NCI-H510A treated with DMSO at 0.1 percent for 48 hours (cell line): ENCODE measurements at regions not wholly inside any gene's neighbourhood (a gene's known extent, or its start where the extent isn't known, plus 50 kb on each side); places are given as distances from the start of the nearest gene placed in this dataset.
"Not testable (repeated sequence)": the region's sequence is repeated elsewhere in the genome, so short reads cannot be mapped to it uniquely, and the experiment has no call there.

Source experiments
- DNase-seq: peaks from one replicate; lab custom pipeline; 2025; lab: John Stamatoyannopoulos, UW

- no peak for DNase-seq
These were observed 50.1 kb upstream of the BCL6 start for GRCh38 chr3:187795207-187795960.

- no peak for DNase-seq
These were observed 52.9 kb upstream of the BCL6 start for GRCh38 chr3:187798126-187798525.

GRCh38 chr3:187798531-187799530, 53.6 kb upstream of the BCL6 start:
- DNase-seq: peak; percentile 78

- no peak for DNase-seq
These were observed 54.8 kb upstream of the BCL6 start for GRCh38 chr3:187799942-187800641.

GRCh38 chr3:187801152-187801551, 55.9 kb upstream of the BCL6 start:
- DNase-seq: no peak

DNA sequence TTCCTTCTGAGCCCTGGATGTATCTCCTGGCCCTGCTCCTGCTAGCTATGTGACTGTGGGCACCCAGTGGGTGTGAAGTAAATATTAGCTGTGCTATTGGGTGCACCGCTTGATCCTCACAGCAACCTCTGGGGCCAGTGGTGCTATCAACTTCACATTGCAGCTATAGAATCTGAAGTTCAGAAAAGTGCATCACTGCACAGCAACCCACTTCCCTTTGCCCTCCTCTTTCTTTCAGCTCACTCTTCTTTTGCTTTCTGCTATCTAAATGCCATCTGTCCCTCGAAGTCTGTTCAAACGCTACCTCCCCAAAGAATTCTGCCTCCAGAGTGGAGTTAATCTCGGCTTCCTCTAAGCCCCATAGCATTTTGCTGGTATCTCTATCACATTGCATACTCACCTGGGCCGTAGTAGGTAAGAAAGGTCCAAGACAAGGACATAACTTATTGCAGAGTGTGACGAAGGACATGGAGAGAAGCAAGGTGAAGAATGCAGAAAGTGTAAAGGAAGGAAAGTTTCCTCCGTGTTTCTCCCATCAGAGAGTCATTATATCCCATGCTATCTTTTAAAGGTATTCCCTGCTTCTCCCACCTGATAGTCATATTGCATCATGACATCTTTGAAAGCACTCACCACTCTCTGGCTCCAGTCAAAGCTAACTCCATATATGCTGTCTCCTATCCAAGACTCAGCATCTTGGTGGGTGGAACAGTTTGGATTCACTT, 57.1 kb upstream of the BCL6 start:
- DNase-seq: no peak

DNA sequence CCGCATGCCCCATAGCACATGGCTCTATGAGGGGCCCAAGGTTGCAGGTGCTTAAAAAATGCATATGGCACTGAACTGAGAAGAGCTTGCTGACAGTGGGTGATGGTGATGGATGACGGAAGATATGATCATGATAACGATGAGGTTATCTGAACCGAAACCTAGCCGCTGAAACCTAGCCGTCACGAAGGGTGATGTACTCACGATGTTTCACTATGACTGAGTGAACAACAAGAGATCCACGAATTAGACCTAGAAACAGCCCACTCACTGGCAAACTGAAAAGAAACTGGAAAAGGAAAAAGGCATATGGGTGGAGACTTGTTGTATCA, 57.6 kb upstream of the BCL6 start:
- no peak for DNase-seq

GRCh38 chr3:187804120-187804744, 59.0 kb upstream of the BCL6 start:
- no peak for DNase-seq

GRCh38 chr3:187804745-187805121, 59.5 kb upstream of the BCL6 start:
- no peak for DNase-seq

DNA sequence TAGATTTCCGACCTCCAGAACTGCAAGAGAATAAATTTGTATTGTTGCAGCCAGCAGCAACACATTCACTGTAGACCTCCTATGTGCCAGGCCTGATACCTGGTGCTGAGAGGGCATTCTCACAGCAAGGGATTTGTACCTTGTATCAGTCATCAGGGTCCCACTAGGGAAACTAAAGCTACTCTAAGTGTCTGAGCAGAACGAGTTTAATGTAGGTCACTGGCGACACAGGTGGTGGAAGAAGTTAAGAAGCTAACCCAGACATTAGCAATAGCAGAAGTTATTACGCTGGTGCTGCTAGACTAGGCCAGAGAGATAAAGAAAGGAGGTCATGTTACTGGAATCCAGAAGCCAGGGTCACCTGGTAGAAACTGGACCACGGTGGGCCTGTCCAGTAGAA, 60.5 kb upstream of the BCL6 start:
- no peak for DNase-seq

DNA sequence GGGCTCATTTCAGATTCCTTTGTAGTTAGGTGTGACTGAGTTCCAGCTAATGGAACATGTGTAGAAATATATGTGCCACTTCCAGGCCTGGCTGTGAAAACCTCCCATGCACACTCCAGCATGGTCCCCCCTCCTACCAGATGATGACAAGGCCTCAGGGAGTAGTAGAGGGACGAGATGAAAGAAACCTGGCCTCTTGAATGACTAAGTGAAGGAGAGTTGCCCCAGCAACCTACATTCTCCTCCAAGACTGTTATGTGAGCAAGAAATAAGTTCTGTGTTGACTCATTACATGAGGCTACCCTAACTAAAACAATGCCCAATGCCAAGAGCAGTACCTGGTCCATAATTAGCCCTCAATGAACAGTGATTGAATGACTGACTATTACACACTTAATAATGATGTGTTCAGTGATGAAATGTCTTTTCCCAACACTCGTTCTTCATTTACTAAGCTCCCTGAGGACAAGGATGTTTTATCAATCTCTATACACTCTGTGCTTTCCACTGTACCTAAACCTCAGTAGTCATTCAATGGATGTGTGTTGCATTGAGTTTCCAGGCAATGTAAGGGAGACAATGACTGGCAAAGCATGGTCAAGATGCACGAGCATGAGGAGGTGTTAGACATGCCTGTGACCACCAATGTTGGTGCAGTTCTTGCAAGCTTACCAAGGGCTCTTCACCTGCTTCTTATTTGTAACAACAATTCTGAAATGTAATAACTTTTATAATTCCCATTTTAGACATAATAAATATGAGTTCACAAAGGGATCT, 62.0 kb upstream of the BCL6 start:
- DNase-seq: no peak

DNA sequence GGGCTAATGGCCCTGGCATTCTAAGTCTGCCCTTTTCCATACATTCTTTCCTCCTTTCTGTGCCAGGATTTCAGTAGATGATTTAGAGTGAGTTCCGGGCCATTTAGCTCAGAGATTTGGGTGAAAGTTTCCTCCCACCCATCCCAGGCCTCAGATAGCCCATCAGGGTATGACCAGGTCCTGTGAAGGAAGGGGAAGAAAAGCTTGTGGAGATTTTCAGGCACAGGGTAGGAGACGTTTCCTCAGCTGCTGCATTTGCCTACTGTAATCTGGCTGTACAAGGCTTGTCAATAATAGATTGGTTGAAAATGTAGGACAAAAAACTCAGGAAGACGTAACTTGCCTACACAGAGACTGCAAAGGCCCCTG, 63.2 kb upstream of the BCL6 start:
- no peak for DNase-seq

- no peak for DNase-seq
These were observed 64.3 kb upstream of the BCL6 start for GRCh38 chr3:187809612-187809991.

GRCh38 chr3:187810021-187810446, 64.8 kb upstream of the BCL6 start:
- no peak for DNase-seq

DNA sequence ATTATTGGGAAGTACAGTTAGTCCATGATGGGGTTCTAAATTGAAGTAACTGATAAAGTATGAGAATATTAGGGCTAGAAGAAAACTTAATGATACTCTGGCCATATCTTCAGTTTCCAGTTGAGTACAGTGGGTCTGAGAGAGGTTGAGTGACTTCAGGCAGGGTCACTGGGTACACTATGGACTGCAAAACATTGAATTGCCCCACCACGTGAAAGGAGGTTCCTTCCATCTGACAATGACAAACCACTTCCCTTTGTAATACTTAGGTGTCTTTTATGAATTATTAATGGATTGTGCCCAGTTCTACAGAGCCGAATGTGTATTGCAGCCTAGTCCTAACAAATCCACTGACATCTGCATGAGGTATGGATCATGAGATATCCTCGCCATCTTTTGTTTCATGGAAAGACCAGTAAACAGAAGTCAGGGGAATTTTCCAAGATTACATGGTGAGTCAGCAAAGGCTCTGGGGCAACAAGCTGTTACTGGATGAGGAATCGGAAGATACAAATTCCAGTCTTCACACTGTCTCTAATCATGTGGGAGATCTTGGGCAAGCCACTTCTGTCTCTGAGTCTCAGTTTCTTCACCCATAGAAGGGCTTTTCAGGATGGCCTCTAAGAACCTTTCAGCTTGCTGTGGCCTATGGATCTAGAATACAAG, 66.5 kb upstream of the BCL6 start:
- DNase-seq: no peak

DNA sequence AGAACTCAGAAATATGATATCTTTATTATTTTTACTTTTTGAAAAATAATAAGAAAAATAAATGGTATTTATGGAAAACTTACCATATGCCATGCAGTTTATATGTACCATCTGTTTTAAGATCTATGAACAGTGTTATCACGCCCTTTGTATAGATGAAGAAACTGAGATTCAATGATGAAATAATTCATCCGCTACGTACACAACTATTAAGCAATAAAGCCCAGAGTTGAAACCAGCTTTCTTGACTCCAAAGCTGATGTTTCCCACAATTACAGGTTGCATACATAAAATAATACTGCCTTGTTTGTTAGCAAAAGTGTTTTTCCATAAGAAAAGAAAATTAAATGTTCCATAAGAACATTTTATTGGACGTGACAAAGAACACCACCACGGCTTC, 67.2 kb upstream of the BCL6 start:
- DNase-seq: no peak

DNA sequence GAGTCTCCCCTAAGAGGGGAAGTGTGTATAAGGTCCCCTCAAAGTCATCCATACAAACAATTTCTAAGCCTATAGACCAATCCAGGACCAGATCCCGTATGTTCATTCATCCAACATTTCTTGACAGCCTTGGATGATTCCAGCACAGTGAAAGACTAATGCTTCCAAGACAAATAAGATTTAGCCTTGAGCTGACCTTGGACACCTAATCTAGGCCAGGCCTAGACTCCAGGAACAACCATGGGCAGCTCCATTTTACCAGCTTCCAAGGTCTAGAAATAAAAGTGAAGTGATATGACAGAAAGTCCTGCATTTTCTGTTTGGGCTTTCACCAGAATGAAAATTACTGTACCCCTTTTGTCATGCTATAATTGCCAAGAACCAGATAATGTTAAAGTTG, 67.9 kb upstream of the BCL6 start:
- DNase-seq: no peak

GRCh38 chr3:187817766-187818165, 72.5 kb upstream of the BCL6 start:
- DNase-seq: not testable (repeated sequence)

DNA sequence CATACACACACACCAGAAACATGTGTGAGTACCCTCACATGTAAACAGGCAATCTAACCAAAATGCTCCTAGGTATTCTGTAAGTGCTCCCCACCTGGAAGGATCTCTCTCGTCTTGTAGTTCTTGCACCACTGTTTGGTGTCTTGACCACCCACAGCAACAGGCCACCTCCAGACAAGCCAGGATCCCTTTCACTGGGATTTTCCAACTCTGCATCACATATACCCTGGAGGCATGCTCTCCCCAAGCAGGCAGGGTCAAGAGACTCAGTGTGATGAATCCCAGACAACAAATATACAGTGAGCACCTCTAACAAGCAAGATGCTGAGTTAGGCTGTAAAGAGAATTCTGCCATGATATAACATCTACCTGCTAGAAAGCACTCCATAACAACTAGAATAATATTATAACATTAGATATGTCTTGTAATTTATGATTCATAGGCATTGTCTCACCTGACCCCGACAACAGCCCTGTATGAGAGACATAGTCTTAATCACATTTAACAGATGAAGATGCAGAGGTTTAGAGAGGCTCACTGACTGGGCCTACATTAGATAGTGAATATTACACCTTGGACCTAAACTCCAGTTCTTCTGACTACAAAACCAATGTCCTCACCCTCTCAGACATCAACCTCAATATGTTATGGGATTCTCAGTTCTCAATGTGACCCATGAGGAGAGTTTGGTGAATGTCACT, 76.5 kb upstream of the BCL6 start:
- DNase-seq: no peak

GRCh38 chr3:187822402-187822801, 77.1 kb upstream of the BCL6 start:
- DNase-seq: no peak
